ENCODE measurements at regions not wholly inside any gene's neighbourhood (a gene's known extent, or its start where the extent isn't known, plus 50 kb on each side); places are given as distances from the start of the nearest gene placed in this dataset.

GRCh38 chr6:62711750-62712149 lies 425.7 kb upstream of the KHDRBS2 start:
- TF ChIP-seq NFRKB (IDR thresholded peaks at IDR 0.05) (no peak), SUZ12 (IDR thresholded peaks at IDR 0.05) (no peak), FOXM1 (IDR thresholded peaks at IDR 0.05; ENCODE audit: borderline replicate concordance) (no peak)
